GM12878 (cell line): ENCODE measurements at regions not wholly inside any gene's neighbourhood (a gene's known extent, or its start where the extent isn't known, plus 50 kb on each side); places are given as distances from the start of the nearest gene placed in this dataset.

Experiments used
- CTCF ChIP-seq, 3 experiments: IDR thresholded peaks in 2 of 3; conservative IDR thresholded peaks in 1 of 3; 2 replicates each; pipeline ENCODE4 v1.5.1; 2011; ENCODE audit warnings: low read depth in 3 of 3, low read length in 3 of 3, mild to moderate bottlenecking in 3 of 3, control low read depth in 2 of 3, moderate library complexity in 2 of 3, inconsistent platforms in 1 of 3, mixed read lengths in 1 of 3; ENCODE audit not compliant: control insufficient read depth in 2 of 3, insufficient read depth in 1 of 3; ENCODE audit errors: extremely low read depth in 1 of 3
- ESRRA ChIP-seq: IDR thresholded peaks from 2 replicates; pipeline ENCODE4 v1.6.1; 2012; ENCODE audit warnings: mild to moderate bottlenecking, low read length, improper control_type of control experiment
- POLR2AphosphoS5 ChIP-seq: IDR thresholded peaks from 2 replicates; pipeline ENCODE4 v1.6.1; 2011; ENCODE audit warnings: mild to moderate bottlenecking, low read length, inconsistent platforms
- RAD51 ChIP-seq: fragments of 450-650 bp; IDR thresholded peaks from 2 replicates; pipeline ENCODE4 v1.6.1; 2016; ENCODE audit warnings: moderate library complexity, mild to moderate bottlenecking, inconsistent platforms
- SUZ12 ChIP-seq: fragments of 200-600 bp; sonication (generic); IDR thresholded peaks from one replicate; pipeline ENCODE4 v1.6.1; 2018; ENCODE audit warnings: antibody characterized with exemption, mild to moderate bottlenecking; ENCODE audit not compliant: unreplicated experiment
- ZNF274 ChIP-seq: IDR thresholded peaks from one replicate; pipeline ENCODE4 v1.8.0; 2011; ENCODE audit not compliant: insufficient read length, insufficient read depth
- TF ChIP-seq, protein P1 (sequence below): fragments of 450-650 bp; IDR thresholded peaks from 2 replicates; pipeline ENCODE4 v1.6.1; 2017; ENCODE audit warnings: low read depth, mild to moderate bottlenecking, moderate library complexity

DNA sequence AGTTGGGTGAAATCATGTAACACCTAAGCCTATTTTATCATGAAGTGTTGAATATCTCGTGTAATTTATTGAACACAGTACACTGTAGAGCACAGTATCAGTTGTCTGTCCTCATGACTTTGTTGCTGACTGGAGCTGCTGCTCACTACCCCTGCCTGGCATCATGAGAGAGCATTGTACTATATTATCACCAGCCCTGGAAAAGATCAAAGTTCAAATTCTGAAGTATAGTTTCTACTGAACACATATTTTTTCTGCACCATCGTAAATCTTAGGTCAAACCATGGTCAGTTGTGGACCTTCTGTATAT is 169.3 kb upstream of the RAI14 start:
- TF ChIP-seq ZNF274, result no peak
- TF ChIP-seq SUZ12, result no peak
- TF ChIP-seq ESRRA, result no peak
- TF ChIP-seq, protein P1, sequence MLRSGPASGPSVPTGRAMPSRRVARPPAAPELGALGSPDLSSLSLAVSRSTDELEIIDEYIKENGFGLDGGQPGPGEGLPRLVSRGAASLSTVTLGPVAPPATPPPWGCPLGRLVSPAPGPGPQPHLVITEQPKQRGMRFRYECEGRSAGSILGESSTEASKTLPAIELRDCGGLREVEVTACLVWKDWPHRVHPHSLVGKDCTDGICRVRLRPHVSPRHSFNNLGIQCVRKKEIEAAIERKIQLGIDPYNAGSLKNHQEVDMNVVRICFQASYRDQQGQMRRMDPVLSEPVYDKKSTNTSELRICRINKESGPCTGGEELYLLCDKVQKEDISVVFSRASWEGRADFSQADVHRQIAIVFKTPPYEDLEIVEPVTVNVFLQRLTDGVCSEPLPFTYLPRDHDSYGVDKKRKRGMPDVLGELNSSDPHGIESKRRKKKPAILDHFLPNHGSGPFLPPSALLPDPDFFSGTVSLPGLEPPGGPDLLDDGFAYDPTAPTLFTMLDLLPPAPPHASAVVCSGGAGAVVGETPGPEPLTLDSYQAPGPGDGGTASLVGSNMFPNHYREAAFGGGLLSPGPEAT, result no peak
- no peak for TF ChIP-seq CTCF (IDR thresholded peaks at IDR 0.05 in 2 of 3, conservative IDR thresholded peaks at IDR 0.05 in 1 of 3; ENCODE audit: control insufficient read depth in 2 of 3, extremely low read depth in 1 of 3, insufficient read depth in 1 of 3, low read depth in 3 of 3, low read length in 3 of 3)
- TF ChIP-seq POLR2AphosphoS5, result no peak
- no peak for TF ChIP-seq RAD51
